ENCODE measurements at regions not wholly inside any gene's neighbourhood (a gene's known extent, or its start where the extent isn't known, plus 50 kb on each side); places are given as distances from the start of the nearest gene placed in this dataset.
"Not testable (repeated sequence)": the region's sequence is repeated elsewhere in the genome, so short reads cannot be mapped to it uniquely, and the experiment has no call there.

- Histone ChIP-seq H3K9me3 (no peaks in the 10 kb centered on the region), H3K4me1 (peaks cover 0 to 25% (median 13%) of the 10 kb centered on the region in 3 donors), H3K36me3 (no peaks in the 10 kb centered on the region), H3K27me3 (no peaks in the 10 kb centered on the region), H3K4me3 (no peak overlapping the region), H3K27ac (no peak overlapping the region)
- intact Hi-C loops (cut with DNase I), result no loop called here
- DNase-seq, result no peak
- WGBS, 2 donors, result 62 to 76% methylated on average over 2 to 3 of the region's 3 CpGs
- TF ChIP-seq CTCF (IDR thresholded peaks at IDR 0.05) (no peak), POLR2A (IDR thresholded peaks at IDR 0.05) (no peak)
Measured at GRCh38 chr3:177713928-177714900, 516.9 kb upstream of the TBL1XR1 start.

- no peak for DNase-seq
- Histone ChIP-seq H3K36me3 (no peaks in the 10 kb centered on the region), H3K4me3 (no peak overlapping the region), H3K27ac (no peak overlapping the region), H3K9me3 (no peaks in the 10 kb centered on the region), H3K27me3 (no peaks in the 10 kb centered on the region), H3K4me1 (peaks cover 0 to 25% (median 13%) of the 10 kb centered on the region in 3 donors)
- intact Hi-C loops (cut with DNase I), result no loop called here
- no peak for TF ChIP-seq POLR2A (IDR thresholded peaks at IDR 0.05)
- no peak for TF ChIP-seq CTCF (IDR thresholded peaks at IDR 0.05)
- WGBS, 2 donors, result 14 to 33% methylated on average over 3 of the region's 3 CpGs
Measured at GRCh38 chr3:177714945-177715344, 517.7 kb upstream of the TBL1XR1 start.

GRCh38 chr3:177715980-177716379, 518.7 kb upstream of the TBL1XR1 start:
- no peaks in the 10 kb centered on the region for H3K27me3 ChIP-seq
- peaks cover 0 to 25% (median 13%) of the 10 kb centered on the region in 3 donors for H3K4me1 ChIP-seq
- H3K9me3 ChIP-seq, result no peaks in the 10 kb centered on the region
- intact Hi-C loops (cut with DNase I), result no loop called here
- no peaks in the 10 kb centered on the region for H3K36me3 ChIP-seq
- H3K27ac ChIP-seq, result no peak overlapping the region
- no peak for DNase-seq
- 77 to 91% methylated on average over 3 of the region's 3 CpGs for WGBS, 2 donors
- no peak overlapping the region for H3K4me3 ChIP-seq
- TF ChIP-seq CTCF (IDR thresholded peaks at IDR 0.05) (no peak), POLR2A (IDR thresholded peaks at IDR 0.05) (no peak)

GRCh38 chr3:177720927-177721326, 523.6 kb upstream of the TBL1XR1 start:
- intact Hi-C loops (cut with DNase I); H3K36me3 ChIP-seq; H3K9me3 ChIP-seq; H3K27ac ChIP-seq; H3K4me3 ChIP-seq; DNase-seq; H3K27me3 ChIP-seq: not testable (repeated sequence)
- 91 to 98% methylated on average over 3 of the region's 3 CpGs for WGBS, 2 donors
- H3K4me1 ChIP-seq, result peaks cover 17 to 39% (median 21%) of the 10 kb centered on the region in 3 donors

- no peak for DNase-seq
- 57 to 59% methylated on average over 3 of the region's 3 CpGs for WGBS, 2 donors
- TF ChIP-seq POLR2A (IDR thresholded peaks at IDR 0.05), result no peak
- TF ChIP-seq CTCF (IDR thresholded peaks at IDR 0.05), result no peak
- no peaks in the 10 kb centered on the region for H3K36me3 ChIP-seq
- no peak overlapping the region for H3K4me3 ChIP-seq
- H3K27me3 ChIP-seq, result no peaks in the 10 kb centered on the region
- peaks cover 17 to 39% (median 21%) of the 10 kb centered on the region in 3 donors for H3K4me1 ChIP-seq
- H3K27ac ChIP-seq, result peak overlapping the region in 2 of 4 donors; percentile 19 to 30
- intact Hi-C loops (cut with DNase I), result no loop called here
- H3K9me3 ChIP-seq, result no peaks in the 10 kb centered on the region
Measured at GRCh38 chr3:177721864-177722785, 524.8 kb upstream of the TBL1XR1 start.
